ENCODE measurements at regions not wholly inside any gene's neighbourhood (a gene's known extent, or its start where the extent isn't known, plus 50 kb on each side); places are given as distances from the start of the nearest gene placed in this dataset.

DNA sequence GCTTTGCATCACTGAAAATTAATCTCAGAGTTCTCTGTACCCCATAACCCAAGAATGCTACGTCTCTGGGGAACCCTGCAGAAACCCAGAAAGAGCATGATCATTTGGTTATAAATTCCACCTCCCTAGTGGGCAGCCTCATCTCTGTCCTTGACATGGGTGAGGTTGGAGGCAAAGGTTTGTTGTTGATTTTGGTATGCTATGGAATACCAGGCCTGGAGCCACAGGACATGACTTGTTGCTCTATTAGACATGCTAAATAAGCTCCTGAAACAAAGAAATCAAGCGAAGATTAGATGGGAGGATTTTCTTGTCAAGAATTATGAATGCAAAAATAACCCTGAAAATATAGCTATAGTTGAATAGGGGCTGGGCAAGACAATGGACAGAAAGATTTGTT is 197.4 kb upstream of the CAMK1G start:
- TF ChIP-seq POLR2AphosphoS5 (IDR thresholded peaks at IDR 0.05; ENCODE audit: low read depth, low read length) (no peak), POLR2A (IDR thresholded peaks at IDR 0.05; ENCODE audit: low read depth, low read length) (no peak)

Measured in GM12891 (cell line).